OCI-LY7 (cell line): ENCODE measurements at regions not wholly inside any gene's neighbourhood (a gene's known extent, or its start where the extent isn't known, plus 50 kb on each side); places are given as distances from the start of the nearest gene placed in this dataset.

Experiments used
- BruUV-seq: library from RNA; stranded (reverse); fragments of 400-500 nt; replicated peaks from 2 replicates; lab custom pipeline; 2021; lab: Mats Ljungman, UMichigan
- CTCF ChIA-PET: fragments of 300-600 bp; sonication (Branson Sonifier 250); formaldehyde crosslinking; loops from one replicate; lab custom pipeline; 2022; ENCODE audit warnings: antibody characterized with exemption; ENCODE audit not compliant: unreplicated experiment; lab: Charles Lee
- POLR2A ChIA-PET: fragments of 300-600 bp; sonication (Branson Sonifier 250); formaldehyde crosslinking; loops from one replicate; lab custom pipeline; 2022; ENCODE audit warnings: antibody characterized with exemption; lab: Charles Lee
- DNase-seq: peaks from one replicate; pipeline ENCODE4 v3.0.0-alpha.2; 2015; ENCODE audit warnings: low spot score
- H2AFZ ChIP-seq: fragments of 200-600 bp; sonication (generic), shearing (Covaris generic); 2 replicates; pipeline ENCODE4 v1.6.1; 2014; ENCODE audit warnings: mild to moderate bottlenecking, antibody characterized with exemption, low read length, moderate library complexity
- H3K27ac ChIP-seq: fragments of 200-600 bp; sonication (generic); 2 replicates; pipeline ENCODE4 v1.5.1; 2014; ENCODE audit warnings: mixed run types, low read depth, mild to moderate bottlenecking, moderate library complexity, low read length, inconsistent platforms; ENCODE audit not compliant: poor library complexity, severe bottlenecking
- H3K36me3 ChIP-seq: fragments of 200-600 bp; sonication (generic); 2 replicates; pipeline ENCODE4 v1.6.1; 2014; ENCODE audit warnings: mild to moderate bottlenecking, antibody characterized with exemption, low read length, moderate library complexity, mixed read lengths; ENCODE audit not compliant: insufficient read depth
- H3K4me1 ChIP-seq: fragments of 200-600 bp; sonication (generic); 2 replicates; pipeline ENCODE4 v1.5.1; 2014; ENCODE audit warnings: mild to moderate bottlenecking, low read length; ENCODE audit not compliant: insufficient read depth, poor library complexity, severe bottlenecking
- H3K4me2 ChIP-seq: fragments of 200-600 bp; sonication (generic); 2 replicates; pipeline ENCODE4 v1.6.1; 2014; ENCODE audit warnings: mild to moderate bottlenecking, low read length
- H3K4me3 ChIP-seq: fragments of 200-600 bp; sonication (generic); 2 replicates; pipeline ENCODE4 v1.5.1; 2014; ENCODE audit warnings: mild to moderate bottlenecking, low read depth, low read length; ENCODE audit not compliant: poor library complexity, severe bottlenecking
- H3K79me2 ChIP-seq: fragments of 200-600 bp; sonication (generic); 2 replicates; pipeline ENCODE4 v1.6.1; 2016; ENCODE audit warnings: low read depth, mild to moderate bottlenecking, low read length, moderate library complexity, mixed read lengths; ENCODE audit not compliant: insufficient read depth
- H3K9me2 ChIP-seq: fragments of 200-600 bp; sonication (generic); 2 replicates; pipeline ENCODE4 v1.6.1; 2016; ENCODE audit warnings: mild to moderate bottlenecking, low read length, mixed read lengths; ENCODE audit not compliant: insufficient read depth
- H3K9me3 ChIP-seq: fragments of 200-600 bp; sonication (generic); 2 replicates; pipeline ENCODE4 v1.6.1; 2014; ENCODE audit warnings: mild to moderate bottlenecking, mixed run types, low read length, mixed read lengths
- H4K20me1 ChIP-seq: fragments of 200-600 bp; sonication (generic); 2 replicates; pipeline ENCODE4 v1.6.1; 2014; ENCODE audit warnings: mild to moderate bottlenecking, antibody characterized with exemption, low read length, moderate library complexity, mixed read lengths; ENCODE audit not compliant: insufficient read depth
- EZH2phosphoT487 ChIP-seq: fragments of 200-600 bp; sonication (generic); IDR thresholded peaks from 2 replicates; pipeline ENCODE4 v1.6.1; 2018; ENCODE audit warnings: low read depth, borderline replicate concordance, mild to moderate bottlenecking, mixed run types, antibody characterized with exemption, low read length, moderate library complexity, mixed read lengths
- intact Hi-C: fragments of 100-400 bp; cut with micrococcal nuclease; formaldehyde crosslinking; loops from one replicate; pipeline ENCODE4 v1.10.0; 2022; ENCODE audit not compliant: unreplicated experiment
- TF ChIP-seq, protein P1 (sequence below): fragments of 200-600 bp; sonication (generic); conservative IDR thresholded peaks from 2 replicates; pipeline ENCODE4 v1.5.1; 2014; ENCODE audit warnings: mild to moderate bottlenecking, antibody characterized with exemption, low read length, moderate library complexity, mixed read lengths

DNA sequence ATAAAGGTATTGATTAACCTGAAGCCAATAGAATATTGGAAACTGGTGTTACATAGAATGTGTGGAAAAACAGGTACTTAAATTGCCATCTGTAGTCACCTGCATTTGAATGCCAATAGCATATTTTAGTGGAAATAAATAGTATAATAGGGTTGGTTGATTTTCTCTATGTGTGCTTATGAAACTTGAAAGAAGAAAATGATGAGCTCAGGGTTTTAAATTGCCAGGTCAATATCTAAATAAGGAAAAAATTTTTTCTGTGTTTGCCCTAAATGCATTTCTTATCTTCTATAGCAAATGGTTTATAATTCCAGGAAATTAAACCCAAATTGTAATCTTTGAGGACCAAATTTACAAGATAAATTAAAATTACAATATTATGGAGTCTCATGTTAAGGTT, 626.6 kb downstream of the CDH8 start:
- Histone ChIP-seq H3K4me1 (no peaks in the 10 kb centered on the region), H3K4me2 (no peak overlapping the region), H4K20me1 (no peaks in the 10 kb centered on the region), H3K9me3 (no peaks in the 10 kb centered on the region), H3K4me3 (no peak overlapping the region), H2AFZ (no peak overlapping the region), H3K36me3 (no peaks in the 10 kb centered on the region), H3K27ac (no peak overlapping the region), H3K79me2 (no peaks in the 10 kb centered on the region), H3K9me2 (no peaks in the 10 kb centered on the region)
- ChIA-PET CTCF (no interaction called here), POLR2A (interaction anchor here (0.6 to 1.0 kb wide), 2 partner anchors 115 to 750 kb away, joined by 3 to 4 read pairs; no protein-coding TSS in a partner anchor)
- intact Hi-C loops = no loop called here
- DNase-seq = no peak
- no TSS peak for BruUV-seq
- TF ChIP-seq EZH2phosphoT487 = no peak
- TF ChIP-seq, protein P1, sequence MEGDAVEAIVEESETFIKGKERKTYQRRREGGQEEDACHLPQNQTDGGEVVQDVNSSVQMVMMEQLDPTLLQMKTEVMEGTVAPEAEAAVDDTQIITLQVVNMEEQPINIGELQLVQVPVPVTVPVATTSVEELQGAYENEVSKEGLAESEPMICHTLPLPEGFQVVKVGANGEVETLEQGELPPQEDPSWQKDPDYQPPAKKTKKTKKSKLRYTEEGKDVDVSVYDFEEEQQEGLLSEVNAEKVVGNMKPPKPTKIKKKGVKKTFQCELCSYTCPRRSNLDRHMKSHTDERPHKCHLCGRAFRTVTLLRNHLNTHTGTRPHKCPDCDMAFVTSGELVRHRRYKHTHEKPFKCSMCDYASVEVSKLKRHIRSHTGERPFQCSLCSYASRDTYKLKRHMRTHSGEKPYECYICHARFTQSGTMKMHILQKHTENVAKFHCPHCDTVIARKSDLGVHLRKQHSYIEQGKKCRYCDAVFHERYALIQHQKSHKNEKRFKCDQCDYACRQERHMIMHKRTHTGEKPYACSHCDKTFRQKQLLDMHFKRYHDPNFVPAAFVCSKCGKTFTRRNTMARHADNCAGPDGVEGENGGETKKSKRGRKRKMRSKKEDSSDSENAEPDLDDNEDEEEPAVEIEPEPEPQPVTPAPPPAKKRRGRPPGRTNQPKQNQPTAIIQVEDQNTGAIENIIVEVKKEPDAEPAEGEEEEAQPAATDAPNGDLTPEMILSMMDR = no peak

DNA sequence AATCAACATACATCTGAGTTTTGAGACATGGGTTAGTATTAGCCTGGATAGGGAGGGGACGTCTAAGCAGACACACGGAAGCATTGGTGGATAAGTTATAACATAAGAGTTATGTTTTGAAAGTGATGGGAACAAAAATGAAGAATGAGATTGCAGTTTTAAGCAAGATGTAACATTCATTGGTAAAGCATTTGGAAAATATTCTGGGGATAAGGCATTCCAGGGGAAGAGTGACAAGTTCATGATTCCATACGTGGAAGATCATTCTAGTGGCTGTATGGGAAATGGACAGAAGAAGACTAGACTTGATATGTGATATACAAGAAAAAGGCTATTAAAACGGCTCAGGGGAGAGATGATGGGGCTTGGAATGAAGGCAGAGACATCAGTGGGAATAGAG, 632.9 kb downstream of the CDH8 start:
- TF ChIP-seq EZH2phosphoT487 = no peak
- TF ChIP-seq, protein P1 = no peak

DNA sequence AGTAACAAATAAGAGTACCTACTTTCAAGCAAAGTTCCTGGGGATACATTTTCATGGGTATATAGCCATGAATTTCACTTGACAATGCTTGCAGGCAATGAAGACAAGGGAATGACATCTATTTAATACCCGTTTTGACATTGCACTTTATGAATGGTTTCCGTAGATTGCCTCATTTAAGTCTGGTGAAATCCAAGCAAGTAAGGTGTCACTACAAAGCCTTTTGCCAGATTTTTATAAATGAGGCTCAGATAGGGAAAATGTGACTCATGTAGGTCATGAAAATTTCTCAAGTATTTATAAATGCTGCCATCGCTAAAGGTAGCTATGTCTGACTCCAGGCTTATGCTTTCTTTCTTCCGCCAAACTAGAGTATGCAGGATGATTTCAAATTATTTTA, 644.3 kb downstream of the CDH8 start:
- POLR2A ChIA-PET = interaction anchor here (0.7 kb wide), 1 partner anchor 1479 kb away, joined by 3 read pairs; no protein-coding TSS in a partner anchor
- TF ChIP-seq, protein P1 = no peak
- no peak for TF ChIP-seq EZH2phosphoT487
- BruUV-seq = no TSS peak

More for the DNA sequence above, 632.9 kb downstream of the CDH8 start:
- intact Hi-C loops = no loop called here
- Histone ChIP-seq H3K79me2 (no peaks in the 10 kb centered on the region), H3K9me2 (no peaks in the 10 kb centered on the region), H3K4me2 (no peak overlapping the region), H3K4me3 (no peak overlapping the region), H3K36me3 (no peaks in the 10 kb centered on the region), H3K27ac (no peak overlapping the region), H4K20me1 (no peaks in the 10 kb centered on the region), H3K4me1 (no peaks in the 10 kb centered on the region), H3K9me3 (no peaks in the 10 kb centered on the region), H2AFZ (no peak overlapping the region)
- POLR2A ChIA-PET = no interaction called here
- CTCF ChIA-PET = no interaction called here
- no peak for DNase-seq
- BruUV-seq = no TSS peak

More for the DNA sequence above, 644.3 kb downstream of the CDH8 start:
- H3K79me2 ChIP-seq = no peaks in the 10 kb centered on the region
- no peaks in the 10 kb centered on the region for H3K36me3 ChIP-seq
- no peaks in the 10 kb centered on the region for H4K20me1 ChIP-seq
- H3K9me2 ChIP-seq = no peaks in the 10 kb centered on the region
- no peak overlapping the region for H3K27ac ChIP-seq
- no peak overlapping the region for H3K4me3 ChIP-seq
- H3K4me1 ChIP-seq = no peaks in the 10 kb centered on the region
- intact Hi-C loops = no loop called here
- CTCF ChIA-PET = no interaction called here
- H3K9me3 ChIP-seq = no peaks in the 10 kb centered on the region
- H3K4me2 ChIP-seq = no peak overlapping the region
- H2AFZ ChIP-seq = no peak overlapping the region
- no peak for DNase-seq
